HG03280 (cell line): ENCODE measurements at regions not wholly inside any gene's neighbourhood (a gene's known extent, or its start where the extent isn't known, plus 50 kb on each side); places are given as distances from the start of the nearest gene placed in this dataset.

ENCODE experiments used
- ATAC-seq: cut with Tn5 transposase; IDR thresholded peaks from one replicate; pipeline ENCODE4 v1.9.1; 2021; ENCODE audit warnings: mild to moderate bottlenecking, moderate library complexity; ENCODE audit not compliant: unreplicated experiment

- no peak for ATAC-seq
Measured at GRCh38 chr2:6754419-6754818, 111.3 kb downstream of the CMPK2 start.

- ATAC-seq: no peak
Measured at GRCh38 chr2:6755456-6755855, 110.3 kb downstream of the CMPK2 start.

- ATAC-seq: no peak
Measured at GRCh38 chr2:6757215-6757614, 108.5 kb downstream of the CMPK2 start.

- ATAC-seq: no peak
Measured at GRCh38 chr2:6759689-6760088, 106.0 kb downstream of the CMPK2 start.

- no peak for ATAC-seq
Measured at GRCh38 chr2:6760132-6760531, 105.6 kb downstream of the CMPK2 start.

- ATAC-seq: no peak
Measured at GRCh38 chr2:6764968-6765723, 100.6 kb downstream of the CMPK2 start.

GRCh38 chr2:6769346-6769745, 96.4 kb downstream of the CMPK2 start:
- no peak for ATAC-seq

- no peak for ATAC-seq
Measured at GRCh38 chr2:6770006-6770405, 95.7 kb downstream of the CMPK2 start.

- no peak for ATAC-seq
Measured at GRCh38 chr2:6771634-6772611, 93.8 kb downstream of the CMPK2 start.

- peak; percentile 88 for ATAC-seq
Measured at GRCh38 chr2:6773007-6773693, 92.6 kb downstream of the CMPK2 start.

GRCh38 chr2:6773694-6774044, 92.0 kb downstream of the CMPK2 start:
- ATAC-seq: no peak

GRCh38 chr2:6776125-6776524, 89.6 kb downstream of the CMPK2 start:
- no peak for ATAC-seq

- ATAC-seq: no peak
Measured at GRCh38 chr2:6777626-6778025, 88.1 kb downstream of the CMPK2 start.

GRCh38 chr2:6780765-6781274, 84.9 kb downstream of the CMPK2 start:
- ATAC-seq: peak; percentile 39

GRCh38 chr2:6782517-6783237, 83.0 kb downstream of the CMPK2 start:
- no peak for ATAC-seq

GRCh38 chr2:6783238-6783614, 82.5 kb downstream of the CMPK2 start:
- no peak for ATAC-seq

GRCh38 chr2:6784291-6784690, 81.4 kb downstream of the CMPK2 start:
- no peak for ATAC-seq

GRCh38 chr2:6785493-6785892, 80.2 kb downstream of the CMPK2 start:
- no peak for ATAC-seq

GRCh38 chr2:6787376-6787775, 78.3 kb downstream of the CMPK2 start:
- ATAC-seq: no peak

GRCh38 chr2:6788614-6789013, 77.1 kb downstream of the CMPK2 start:
- no peak for ATAC-seq
